AG09309 (cell line): ENCODE measurements at regions not wholly inside any gene's neighbourhood (a gene's known extent, or its start where the extent isn't known, plus 50 kb on each side); places are given as distances from the start of the nearest gene placed in this dataset.

Experiments
- DNase-seq: peaks from one replicate; pipeline ENCODE4 v3.0.0-alpha.2; 2010; ENCODE audit warnings: low read depth
- H3K4me3 ChIP-seq: 2 replicates; pipeline ENCODE4 v1.5.1; 2011; ENCODE audit warnings: mild to moderate bottlenecking, low read depth, low read length, moderate library complexity; ENCODE audit not compliant: control insufficient read depth
- CTCF ChIP-seq: IDR thresholded peaks from 2 replicates; pipeline ENCODE4 v1.5.1; 2011; ENCODE audit warnings: mild to moderate bottlenecking, low read depth, low read length, inconsistent platforms; ENCODE audit not compliant: insufficient read depth, control insufficient read depth; ENCODE audit errors: missing control alignments

- DNase-seq, result no peak
- H3K4me3 ChIP-seq, result no peak overlapping the region
- TF ChIP-seq CTCF, result no peak
Observed at GRCh38 chr5:82851471-82851870, 225.7 kb downstream of the TMEM167A start.

GRCh38 chr5:82850393-82850792 is 226.8 kb downstream of the TMEM167A start:
- no peak for DNase-seq
- TF ChIP-seq CTCF, result no peak
- H3K4me3 ChIP-seq, result no peak overlapping the region

- DNase-seq, result no peak
- TF ChIP-seq CTCF, result no peak
- no peak overlapping the region for H3K4me3 ChIP-seq
Observed at GRCh38 chr5:82849885-82850284, 227.3 kb downstream of the TMEM167A start.

- DNase-seq, result no peak
- H3K4me3 ChIP-seq, result no peak overlapping the region
- TF ChIP-seq CTCF, result no peak
Observed at GRCh38 chr5:82847562-82847961, 229.6 kb downstream of the TMEM167A start.

GRCh38 chr5:82839881-82840280 is 237.3 kb downstream of the TMEM167A start:
- no peak overlapping the region for H3K4me3 ChIP-seq
- no peak for TF ChIP-seq CTCF
- no peak for DNase-seq

GRCh38 chr5:82835488-82835887 is 241.7 kb downstream of the TMEM167A start:
- no peak for TF ChIP-seq CTCF
- no peak for DNase-seq
- no peak overlapping the region for H3K4me3 ChIP-seq

GRCh38 chr5:82834151-82834550 is 243.0 kb downstream of the TMEM167A start:
- no peak for TF ChIP-seq CTCF
- H3K4me3 ChIP-seq, result no peak overlapping the region
- DNase-seq, result no peak
